Urinary bladder (tissue), 3 donors: ENCODE measurements at regions not wholly inside any gene's neighbourhood (a gene's known extent, or its start where the extent isn't known, plus 50 kb on each side); places are given as distances from the start of the nearest gene placed in this dataset.
A peak's percentile ranks its signal among the peaks of the same experiment; 100 is the strongest.
"Not testable (repeated sequence)": the region's sequence is repeated elsewhere in the genome, so short reads cannot be mapped to it uniquely, and the experiment has no call there.

Experiments
- DNase-seq: peaks from one replicate; pipeline ENCODE4 v3.0.0-alpha.2; 2015; ENCODE audit errors: extremely low spot score
- H3K27ac ChIP-seq: one replicate; pipeline ENCODE4 v1.5.1; 2013; ENCODE audit warnings: low read depth, mild to moderate bottlenecking, moderate library complexity
- H3K36me3 ChIP-seq: one replicate; pipeline ENCODE4 v1.6.1; 2013; ENCODE audit warnings: mild to moderate bottlenecking, moderate library complexity; ENCODE audit not compliant: insufficient read depth
- H3K4me1 ChIP-seq: one replicate; pipeline ENCODE4 v1.6.1; 2013; ENCODE audit warnings: mild to moderate bottlenecking, moderate library complexity; ENCODE audit not compliant: insufficient read depth
- H3K4me3 ChIP-seq: one replicate; pipeline ENCODE4 v1.5.1; 2013; ENCODE audit warnings: low read depth, low read length
- WGBS: extraction: QIAGEN DNeasy Blood & Tissue Kit; methylation state at CpG from one replicate; pipeline ENCODE4 v1.1.7; 2013; 5-methylcytosine and 5-hydroxymethylcytosine counted together
- donor health status: healthy with polysubstance abuse.
- donor health status: healthy.

GRCh38 chr20:30164389-30164788 is 1093.1 kb upstream of the DEFB115 start:
- not testable (repeated sequence) for H3K36me3 ChIP-seq, H3K27ac ChIP-seq, DNase-seq, H3K4me1 ChIP-seq, H3K4me3 ChIP-seq
- 86% methylated on average over 2 of the region's 2 CpGs for WGBS

GRCh38 chr20:30167540-30167939 is 1089.9 kb upstream of the DEFB115 start:
- H3K27ac ChIP-seq = no peak overlapping the region
- H3K36me3 ChIP-seq = no peaks in the 10 kb centered on the region
- H3K4me1 ChIP-seq = no peaks in the 10 kb centered on the region
- no peak overlapping the region for H3K4me3 ChIP-seq
- 95% methylated on average over 22 of the region's 22 CpGs for WGBS
- DNase-seq = no peak

GRCh38 chr20:30168025-30168799 is 1089.3 kb upstream of the DEFB115 start:
- Histone ChIP-seq H3K36me3 (no peaks in the 10 kb centered on the region), H3K4me1 (no peaks in the 10 kb centered on the region), H3K4me3 (no peak overlapping the region), H3K27ac (no peak overlapping the region)
- 55% methylated on average over 50 of the region's 50 CpGs for WGBS
- DNase-seq = no peak

GRCh38 chr20:30168800-30169138 is 1088.7 kb upstream of the DEFB115 start:
- H3K4me3 ChIP-seq = no peak overlapping the region
- H3K36me3 ChIP-seq = no peaks in the 10 kb centered on the region
- WGBS = 84% methylated on average over 11 of the region's 11 CpGs
- no peaks in the 10 kb centered on the region for H3K4me1 ChIP-seq
- DNase-seq = no peak
- no peak overlapping the region for H3K27ac ChIP-seq

GRCh38 chr20:30175681-30176080 is 1081.8 kb upstream of the DEFB115 start:
- no peak for DNase-seq
- no peaks in the 10 kb centered on the region for H3K4me1 ChIP-seq
- 77% methylated on average over 14 of the region's 14 CpGs for WGBS
- no peak overlapping the region for H3K27ac ChIP-seq
- no peaks in the 10 kb centered on the region for H3K36me3 ChIP-seq
- H3K4me3 ChIP-seq = no peak overlapping the region

GRCh38 chr20:30183124-30183523 is 1074.3 kb upstream of the DEFB115 start:
- not testable (repeated sequence) for DNase-seq, H3K4me3 ChIP-seq, H3K27ac ChIP-seq, H3K4me1 ChIP-seq, H3K36me3 ChIP-seq

GRCh38 chr20:30191785-30192184 is 1065.7 kb upstream of the DEFB115 start:
- not testable (repeated sequence) for H3K4me1 ChIP-seq, H3K27ac ChIP-seq, H3K36me3 ChIP-seq, DNase-seq, H3K4me3 ChIP-seq

- H3K36me3 ChIP-seq, H3K4me3 ChIP-seq, H3K27ac ChIP-seq, H3K4me1 ChIP-seq, DNase-seq: not testable (repeated sequence)
Measured at GRCh38 chr20:30234477-30234876, 1023.0 kb upstream of the DEFB115 start.

- H3K4me3 ChIP-seq, H3K4me1 ChIP-seq, DNase-seq, H3K27ac ChIP-seq, H3K36me3 ChIP-seq: not testable (repeated sequence)
- WGBS = 68% methylated on average over 4 of the region's 4 CpGs
Measured at GRCh38 chr20:30275073-30275472, 982.4 kb upstream of the DEFB115 start.

- Histone ChIP-seq H3K27ac (no peak overlapping the region), H3K4me1 (no peaks in the 10 kb centered on the region), H3K36me3 (no peaks in the 10 kb centered on the region), H3K4me3 (no peak overlapping the region)
- DNase-seq = no peak
- WGBS = 59% methylated on average over 40 of the region's 41 CpGs
Measured at GRCh38 chr20:30281584-30282197, 975.8 kb upstream of the DEFB115 start.

- not testable (repeated sequence) for H3K4me1 ChIP-seq, H3K36me3 ChIP-seq, H3K27ac ChIP-seq
- peak; percentile 64 for DNase-seq
- WGBS = 11% methylated on average over 47 of the region's 47 CpGs
- peak overlapping the region; percentile 19 for H3K4me3 ChIP-seq
Measured at GRCh38 chr20:30283476-30284280, 973.8 kb upstream of the DEFB115 start.

GRCh38 chr20:30284281-30284905 is 973.1 kb upstream of the DEFB115 start:
- no peaks in the 10 kb centered on the region for H3K4me1 ChIP-seq

GRCh38 chr20:30285677-30286076 is 971.8 kb upstream of the DEFB115 start:
- no peaks in the 10 kb centered on the region for H3K4me1 ChIP-seq
- no peak for DNase-seq
- H3K27ac ChIP-seq = no peak overlapping the region
- H3K36me3 ChIP-seq = no peaks in the 10 kb centered on the region
- H3K4me3 ChIP-seq = no peak overlapping the region
- 71% methylated on average over 17 of the region's 17 CpGs for WGBS

More at GRCh38 chr20:30284281-30284905, 973.1 kb upstream of the DEFB115 start:
- peak overlapping the region; percentile 19 for H3K4me3 ChIP-seq
- H3K27ac ChIP-seq = no peak overlapping the region
- H3K36me3 ChIP-seq = no peaks in the 10 kb centered on the region
- WGBS = 38% methylated on average over 33 of the region's 33 CpGs
- no peak for DNase-seq

- H3K4me1 ChIP-seq = no peaks in the 10 kb centered on the region
- no peak overlapping the region for H3K27ac ChIP-seq
- 39% methylated on average over 15 of the region's 15 CpGs for WGBS
- DNase-seq = no peak
- H3K36me3 ChIP-seq = no peaks in the 10 kb centered on the region
- H3K4me3 ChIP-seq = no peak overlapping the region
Measured at GRCh38 chr20:30286157-30286556, 971.3 kb upstream of the DEFB115 start.
